ENCODE measurements at regions not wholly inside any gene's neighbourhood (a gene's known extent, or its start where the extent isn't known, plus 50 kb on each side); places are given as distances from the start of the nearest gene placed in this dataset.

GRCh38 chr1:80053613-80054012 lies 1047.1 kb upstream of the ADGRL4 start:
- TF ChIP-seq EZH2 (IDR thresholded peaks at IDR 0.05; ENCODE audit: insufficient read depth, poor library complexity, severe bottlenecking) (no peak), EZH2phosphoT487 (IDR thresholded peaks at IDR 0.05; ENCODE audit: insufficient read depth, low read depth) (no peak)

Data from GM23248 (cell line).